K562 (cell line): ENCODE measurements at regions not wholly inside any gene's neighbourhood (a gene's known extent, or its start where the extent isn't known, plus 50 kb on each side); places are given as distances from the start of the nearest gene placed in this dataset.

ENCODE experiments used
- ATAC-seq: fragments of 200-7000 bp; cut with Tn5 transposase; 3 replicates; pipeline ENCODE4 v1.9.1; 2020; ENCODE audit warnings: moderate library complexity
- BruUV-seq: library from RNA; stranded (reverse); fragments of 400-500 nt; replicated peaks from 2 replicates; lab custom pipeline; 2021; lab: Mats Ljungman, UMichigan
- CTCF ChIA-PET: fragments of 300-600 bp; formaldehyde crosslinking; extraction: SDS; loops from one replicate; lab custom pipeline; 2021; ENCODE audit warnings: low intra/inter-chr PET ratio; lab: Yijun Ruan, JAX
- POLR2A ChIA-PET: fragments of 300-600, 350-650 bp; sonication (Branson Sonifier 250); formaldehyde crosslinking; extraction: SDS; loops from one replicate; lab custom pipeline; 2021; ENCODE audit warnings: antibody characterized with exemption, inconsistent platforms; lab: Yijun Ruan, JAX
- DNase-seq, 4 experiments: peaks; one replicate each; pipeline versions ENCODE4 v3.0.0 to v3.0.0-alpha.2; 2011 to 2018; ENCODE audit warnings: low spot score in 3 of 4, mixed read lengths in 3 of 4; ENCODE audit errors: extremely low read depth in 1 of 4
- FAIRE-seq: peaks from 2 replicates; lab custom pipeline; 2011; peaks lifted over from hg19 to GRCh38; lab: Jason Lieb, UNC
- H2AFZ ChIP-seq: 2 replicates; pipeline ENCODE4 v1.6.0; 2011; ENCODE audit warnings: low read depth, low read length, control low read depth, inconsistent platforms
- H3K27ac ChIP-seq: fragments of 200-600 bp; 3 replicates; pipeline ENCODE4 v1.8.0; 2011; ENCODE audit warnings: low read depth, mild to moderate bottlenecking, control low read depth, inconsistent platforms, low read length, moderate library complexity, mixed read lengths; ENCODE audit errors: extremely low read depth
- H3K27me3 ChIP-seq, 2 experiments: fragments of 300-600 bp in 1 of 2; 2 replicates in 1 of 2; 3 replicates in 1 of 2; pipeline versions ENCODE4 v1.6.0 to v1.8.0; 2011; ENCODE audit warnings: inconsistent platforms in 2 of 2, low read length in 2 of 2, mild to moderate bottlenecking in 1 of 2, mixed read lengths in 1 of 2, moderate library complexity in 1 of 2; ENCODE audit not compliant: control insufficient read depth in 2 of 2, insufficient read depth in 2 of 2
- H3K36me3 ChIP-seq: fragments of 300-600 bp; 3 replicates; pipeline ENCODE4 v1.8.0; 2011; ENCODE audit warnings: mild to moderate bottlenecking, low read length, inconsistent platforms; ENCODE audit not compliant: control insufficient read depth, insufficient read depth
- H3K4me1 ChIP-seq, 2 experiments: fragments of 200-600 bp in 1 of 2; replicated peaks in 1 of 2; 2 replicates in 1 of 2; 3 replicates in 1 of 2; pipeline versions ENCODE4 v1.5.1 to v1.8.0; 2011; ENCODE audit warnings: inconsistent platforms in 2 of 2, low read length in 2 of 2, mild to moderate bottlenecking in 1 of 2, mixed read lengths in 1 of 2, moderate library complexity in 1 of 2; ENCODE audit not compliant: control insufficient read depth in 2 of 2, insufficient read depth in 2 of 2
- H3K4me2 ChIP-seq: 2 replicates; pipeline ENCODE4 v1.6.1; 2011; ENCODE audit warnings: low read length, control low read depth, inconsistent platforms, mixed read lengths; ENCODE audit not compliant: insufficient read depth
- H3K4me3 ChIP-seq: fragments of 200-600 bp; sonication (generic), shearing (Covaris generic); 2 replicates; pipeline ENCODE4 v1.5.1; 2016; ENCODE audit warnings: control low read depth, inconsistent platforms
- H3K79me2 ChIP-seq: fragments of 200-600 bp; 3 replicates; pipeline ENCODE4 v1.8.0; 2011; ENCODE audit warnings: low read length, inconsistent platforms; ENCODE audit not compliant: control insufficient read depth, insufficient read depth
- H3K9ac ChIP-seq, 2 experiments: 2 replicates each; pipeline versions ENCODE4 v1.6.0 to v1.6.1; 2011; ENCODE audit warnings: low read depth in 2 of 2, low read length in 2 of 2, control low read depth in 1 of 2, inconsistent platforms in 1 of 2, mild to moderate bottlenecking in 1 of 2, mixed read lengths in 1 of 2; ENCODE audit not compliant: insufficient read depth in 1 of 2
- H3K9me1 ChIP-seq: one replicate; pipeline ENCODE4 v1.6.0; 2011; ENCODE audit warnings: inconsistent platforms, mild to moderate bottlenecking, low read length, moderate library complexity; ENCODE audit not compliant: control insufficient read depth, insufficient read depth
- H3K9me3 ChIP-seq: replicated peaks from 2 replicates; pipeline ENCODE4 v1.5.1; 2011; ENCODE audit warnings: low read depth, low read length, inconsistent platforms; ENCODE audit not compliant: control insufficient read depth, insufficient read depth
- H4K20me1 ChIP-seq: replicated peaks from 2 replicates; pipeline ENCODE4 v1.6.1; 2011; ENCODE audit warnings: low read length, inconsistent platforms, mixed read lengths; ENCODE audit not compliant: control insufficient read depth, insufficient read depth
- ETV5 ChIP-seq: sonication (generic); formaldehyde crosslinking; IDR thresholded peaks from 2 replicates; pipeline ENCODE4 v1.4.0; 2020; ENCODE audit warnings: low read depth, mild to moderate bottlenecking, missing genetic modification reagents
- HDAC8 ChIP-seq: fragments of 450-650 bp; IDR thresholded peaks from 2 replicates; pipeline ENCODE4 v1.6.1; 2016; ENCODE audit warnings: mild to moderate bottlenecking, missing genetic modification characterization, moderate library complexity, missing compliant biosample characterization
- HMG20B ChIP-seq: fragments of 250-450 bp; sonication (Bioruptor Pico); IDR thresholded peaks from 2 replicates; pipeline ENCODE4 v1.5.0; 2021; ENCODE audit warnings: mild to moderate bottlenecking
- ID3 ChIP-seq, 2 experiments: fragments of 250-450 bp in 1 of 2; fragments of 450-650 bp in 1 of 2; sonication (Bioruptor Pico) in 1 of 2; IDR thresholded peaks; 2 replicates each; pipeline versions ENCODE4 v1.6.1 to v1.8.0; 2016 to 2021; ENCODE audit warnings: mild to moderate bottlenecking in 2 of 2, moderate library complexity in 2 of 2, missing compliant biosample characterization in 1 of 2, missing genetic modification characterization in 1 of 2
- MCM7 ChIP-seq, 2 experiments: fragments of 450-650 bp; IDR thresholded peaks; 2 replicates each; pipeline ENCODE4 v1.6.1; 2016 to 2018
- MEF2A ChIP-seq: IDR thresholded peaks from 2 replicates; pipeline ENCODE4 v1.6.1; 2011; ENCODE audit warnings: low read depth, mild to moderate bottlenecking, low read length, moderate library complexity; ENCODE audit not compliant: control insufficient read depth
- SAFB ChIP-seq: fragments of 200-400 bp; formaldehyde crosslinking; IDR thresholded peaks from 2 replicates; pipeline ENCODE4 v1.6.1; 2017; ENCODE audit warnings: low read depth, low read length, borderline replicate concordance
- SMAD4 ChIP-seq: fragments of 250-450 bp; sonication (Bioruptor Pico); conservative IDR thresholded peaks from 2 replicates; pipeline ENCODE4 v1.8.0; 2021; ENCODE audit warnings: inconsistent platforms, mild to moderate bottlenecking, moderate library complexity
- SP2 ChIP-seq: IDR thresholded peaks from 2 replicates; pipeline ENCODE4 v1.6.1; 2011; ENCODE audit warnings: mild to moderate bottlenecking, low read depth, low read length, moderate library complexity; ENCODE audit not compliant: poor library complexity, severe bottlenecking; ENCODE audit errors: extremely low read depth
- TAL1 ChIP-seq: fragments of 450-650 bp; IDR thresholded peaks from 2 replicates; pipeline ENCODE4 v1.6.1; 2016; ENCODE audit warnings: mild to moderate bottlenecking
- TBP ChIP-seq: optimal IDR thresholded peaks from 2 replicates; pipeline ENCODE3; 2011; ENCODE audit warnings: low read depth, low read length, improper control_type of control experiment
- TCF7 ChIP-seq: sonication (generic); IDR thresholded peaks from 2 replicates; pipeline ENCODE4 v1.6.1; 2016; ENCODE audit warnings: antibody characterized with exemption, borderline replicate concordance
- TGIF2 ChIP-seq: sonication (generic); formaldehyde crosslinking; IDR thresholded peaks from 2 replicates; pipeline ENCODE4 v1.8.1; 2022; ENCODE audit warnings: mild to moderate bottlenecking, missing genetic modification reagents, moderate library complexity
- YY1 ChIP-seq, 3 experiments: IDR thresholded peaks; 2 replicates each; pipeline ENCODE4 v1.6.1; 2011; ENCODE audit warnings: low read length in 2 of 3, mild to moderate bottlenecking in 2 of 3, moderate library complexity in 2 of 3, borderline replicate concordance in 1 of 3, control low read depth in 1 of 3, low read depth in 1 of 3; ENCODE audit not compliant: insufficient read depth in 3 of 3, insufficient replicate concordance in 2 of 3, control insufficient read depth in 1 of 3, insufficient read length in 1 of 3; ENCODE audit errors: extremely low read depth in 1 of 3
- ZNF12 ChIP-seq: sonication (generic); formaldehyde crosslinking; IDR thresholded peaks from 2 replicates; pipeline ENCODE4 v1.4.0; 2020; ENCODE audit warnings: mild to moderate bottlenecking, missing genetic modification reagents
- ZNF23 ChIP-seq: fragments of 250-450 bp; sonication (Bioruptor Pico); IDR thresholded peaks from 2 replicates; pipeline ENCODE4 v1.4.0; 2020; ENCODE audit warnings: mild to moderate bottlenecking
- ZNF253 ChIP-seq: fragments of 250-450 bp; sonication (Bioruptor Pico); conservative IDR thresholded peaks from 2 replicates; pipeline ENCODE4 v1.6.1; 2021; ENCODE audit warnings: mild to moderate bottlenecking
- ZNF609 ChIP-seq: sonication (generic); formaldehyde crosslinking; IDR thresholded peaks from 2 replicates; pipeline ENCODE4 v1.8.1; 2023; ENCODE audit warnings: missing genetic modification reagents, mild to moderate bottlenecking, borderline replicate concordance
- ZNF668 ChIP-seq: fragments of 250-450 bp; sonication (Bioruptor Pico); IDR thresholded peaks from 2 replicates; pipeline ENCODE4 v1.8.0; 2022; ENCODE audit warnings: mild to moderate bottlenecking, inconsistent platforms
- WGBS: fragments of 100-300 bp; shearing (Covaris generic); methylation state at CpG from one replicate; pipeline ENCODE4 v1.1.6; 2016; ENCODE audit warnings: low coverage, mixed read lengths; ENCODE audit not compliant: insufficient coverage; ENCODE audit errors: missing lambda C conversion rate; 5-methylcytosine and 5-hydroxymethylcytosine counted together
- in situ Hi-C: fragments of 300-500 bp; cut with MboI; formaldehyde crosslinking; loops from 4 replicates; pipeline ENCODE4 v1.15.0; 2018; ENCODE audit warnings: inconsistent platforms, mixed read lengths
- intact Hi-C: fragments of 100-400 bp; cut with micrococcal nuclease; formaldehyde crosslinking; loops from 2 replicates; pipeline ENCODE4 v1.14.2; 2022

- WGBS: 0% methylated on average over 11 of the region's 15 CpGs
- H3K9ac ChIP-seq: no peak overlapping the region
- H3K9me1 ChIP-seq: no peaks in the 10 kb centered on the region
- DNase-seq: no peak
- no peak overlapping the region for H2AFZ ChIP-seq
- no peak overlapping the region for H3K4me3 ChIP-seq
- no peaks in the 10 kb centered on the region for H3K9me3 ChIP-seq
- H3K27ac ChIP-seq: no peak overlapping the region
- no peak for ATAC-seq
- no peaks in the 10 kb centered on the region for H3K36me3 ChIP-seq
- ChIA-PET CTCF (no interaction called here), POLR2A (no interaction called here)
- H3K4me1 ChIP-seq: no peaks in the 10 kb centered on the region
- no TSS peak for BruUV-seq
- H3K4me2 ChIP-seq: no peak overlapping the region
- FAIRE-seq: no peak
- in situ Hi-C loops (no loop called here), intact Hi-C loops (no loop called here)
- TF ChIP-seq SMAD4: no peak
- TF ChIP-seq ID3 (CRISPR knock-in tag; IDR thresholded peaks at IDR 0.05): no peak
- TF ChIP-seq ID3 (tag; IDR thresholded peaks at IDR 0.05): no peak
- no peak for TF ChIP-seq MEF2A
- TF ChIP-seq ZNF609 (CRISPR knock-in tag): no peak
- no peak for TF ChIP-seq ZNF253 (CRISPR knock-in tag)
- no peak for TF ChIP-seq SAFB
- TF ChIP-seq TCF7: no peak
- TF ChIP-seq ZNF12 (CRISPR knock-in tag): no peak
- no peak for TF ChIP-seq TGIF2 (CRISPR knock-in tag)
- no peak for TF ChIP-seq YY1 (IDR thresholded peaks at IDR 0.05; ENCODE audit: borderline replicate concordance in 1 of 3, control insufficient read depth in 1 of 3, extremely low read depth in 1 of 3, insufficient read depth in 3 of 3, insufficient read length in 1 of 3, insufficient replicate concordance in 2 of 3, low read depth in 1 of 3, low read length in 2 of 3)
- no peak for TF ChIP-seq ETV5 (CRISPR knock-in tag)
- no peak for TF ChIP-seq ZNF23 (CRISPR knock-in tag)
- TF ChIP-seq HDAC8 (tag): no peak
- TF ChIP-seq MCM7 (IDR thresholded peaks at IDR 0.05): no peak
- no peak for TF ChIP-seq HMG20B
- no peak for TF ChIP-seq ZNF668 (CRISPR knock-in tag)
- TF ChIP-seq TAL1: no peak
- no peak for TF ChIP-seq SP2
- no peak for TF ChIP-seq TBP
- H3K27me3 ChIP-seq: no peaks in the 10 kb centered on the region
- no peaks in the 10 kb centered on the region for H3K79me2 ChIP-seq
- H4K20me1 ChIP-seq: no peaks in the 10 kb centered on the region
These were observed 455.7 kb upstream of the PCDH7 start for GRCh38 chr4:30264465-30264864.
